Right lobe of liver (tissue), 4 donors: ENCODE measurements at regions not wholly inside any gene's neighbourhood (a gene's known extent, or its start where the extent isn't known, plus 50 kb on each side); places are given as distances from the start of the nearest gene placed in this dataset.

ENCODE experiments used
- POLR2A ChIP-seq: fragments of 450-650 bp; IDR thresholded peaks from one replicate; pipeline ENCODE4 v1.6.1; 2017; ENCODE audit warnings: antibody characterized with exemption, mild to moderate bottlenecking
- TF ChIP-seq, protein P1 (sequence below), 4 donors: fragments of 200-600 bp in 3 of 4; fragments of 450-650 bp in 1 of 4; IDR thresholded peaks; one replicate each; pipeline versions ENCODE4 v1.5.1 to v1.8.0; 2016 to 2022; ENCODE audit warnings: antibody characterized with exemption in 4 of 4, mild to moderate bottlenecking in 2 of 4
- donor health status: DM: no; HTN: no; CAD: no.
- donor health status: DM: no; HTN: no; CAD: no.
- donor health status: DM: no; HTN: yes; CAD: no.

DNA sequence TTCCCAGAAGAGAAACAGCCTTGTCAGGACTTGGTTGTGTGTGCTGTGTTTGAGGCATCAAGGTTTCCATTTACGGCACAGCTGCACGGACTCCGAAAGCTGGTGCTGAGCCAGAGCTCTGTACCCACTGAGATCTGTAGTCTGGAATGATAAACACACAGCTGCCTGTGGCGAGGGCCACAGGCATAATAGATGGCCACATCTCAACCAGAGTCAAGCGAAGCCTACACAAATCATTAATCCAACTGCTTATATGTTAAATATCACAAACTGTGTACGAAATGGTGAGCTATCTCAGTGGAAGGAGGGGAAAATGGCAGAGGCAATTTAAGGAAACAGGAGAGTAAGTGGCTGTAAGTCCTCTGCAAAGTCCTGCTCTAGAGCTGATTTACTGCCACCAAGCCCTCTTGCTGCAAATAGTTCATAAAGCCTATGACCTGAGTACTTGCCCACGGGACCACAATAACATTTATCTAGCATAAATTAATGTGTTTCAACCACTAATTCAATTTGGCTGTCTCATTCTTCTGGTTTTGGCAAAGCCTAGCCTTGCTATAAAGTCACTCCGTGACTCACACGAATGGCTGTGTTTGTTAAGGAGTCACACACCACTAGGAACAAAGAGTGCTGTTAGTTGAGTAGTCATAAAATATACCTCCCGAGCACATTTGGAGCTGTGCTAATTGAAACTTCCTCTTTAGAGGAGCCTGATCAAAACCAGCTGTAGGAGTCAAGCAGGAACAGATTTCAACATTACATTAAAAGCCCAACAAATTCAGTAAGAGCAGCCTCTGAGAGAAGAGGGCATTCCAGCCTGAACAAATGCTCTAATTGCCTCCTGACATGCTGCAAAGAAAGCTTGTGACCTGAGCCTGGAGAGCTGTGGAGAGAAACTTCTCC lies 738.6 kb upstream of the ZNF608 start:
- TF ChIP-seq, protein P1, sequence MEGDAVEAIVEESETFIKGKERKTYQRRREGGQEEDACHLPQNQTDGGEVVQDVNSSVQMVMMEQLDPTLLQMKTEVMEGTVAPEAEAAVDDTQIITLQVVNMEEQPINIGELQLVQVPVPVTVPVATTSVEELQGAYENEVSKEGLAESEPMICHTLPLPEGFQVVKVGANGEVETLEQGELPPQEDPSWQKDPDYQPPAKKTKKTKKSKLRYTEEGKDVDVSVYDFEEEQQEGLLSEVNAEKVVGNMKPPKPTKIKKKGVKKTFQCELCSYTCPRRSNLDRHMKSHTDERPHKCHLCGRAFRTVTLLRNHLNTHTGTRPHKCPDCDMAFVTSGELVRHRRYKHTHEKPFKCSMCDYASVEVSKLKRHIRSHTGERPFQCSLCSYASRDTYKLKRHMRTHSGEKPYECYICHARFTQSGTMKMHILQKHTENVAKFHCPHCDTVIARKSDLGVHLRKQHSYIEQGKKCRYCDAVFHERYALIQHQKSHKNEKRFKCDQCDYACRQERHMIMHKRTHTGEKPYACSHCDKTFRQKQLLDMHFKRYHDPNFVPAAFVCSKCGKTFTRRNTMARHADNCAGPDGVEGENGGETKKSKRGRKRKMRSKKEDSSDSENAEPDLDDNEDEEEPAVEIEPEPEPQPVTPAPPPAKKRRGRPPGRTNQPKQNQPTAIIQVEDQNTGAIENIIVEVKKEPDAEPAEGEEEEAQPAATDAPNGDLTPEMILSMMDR (IDR thresholded peaks at IDR 0.05): no peak
- TF ChIP-seq POLR2A: no peak
